Peyer's patch (tissue), 4 donors: ENCODE measurements at regions not wholly inside any gene's neighbourhood (a gene's known extent, or its start where the extent isn't known, plus 50 kb on each side); places are given as distances from the start of the nearest gene placed in this dataset.

Source experiments
- CTCF ChIP-seq, 6 experiments: fragments of 450-650 bp in 4 of 6; fragments of 200-600 bp in 2 of 6; sonication (generic) in 1 of 6; IDR thresholded peaks; one replicate each; pipeline ENCODE4 v1.5.1; 2017 to 2019; ENCODE audit warnings: antibody characterized with exemption in 6 of 6, mild to moderate bottlenecking in 3 of 6, moderate library complexity in 1 of 6
- POLR2A ChIP-seq, 2 donors: fragments of 450-650 bp; IDR thresholded peaks; one replicate each; pipeline ENCODE4 v1.5.1; 2017; ENCODE audit warnings: antibody characterized with exemption in 2 of 2, mild to moderate bottlenecking in 2 of 2, moderate library complexity in 2 of 2

DNA sequence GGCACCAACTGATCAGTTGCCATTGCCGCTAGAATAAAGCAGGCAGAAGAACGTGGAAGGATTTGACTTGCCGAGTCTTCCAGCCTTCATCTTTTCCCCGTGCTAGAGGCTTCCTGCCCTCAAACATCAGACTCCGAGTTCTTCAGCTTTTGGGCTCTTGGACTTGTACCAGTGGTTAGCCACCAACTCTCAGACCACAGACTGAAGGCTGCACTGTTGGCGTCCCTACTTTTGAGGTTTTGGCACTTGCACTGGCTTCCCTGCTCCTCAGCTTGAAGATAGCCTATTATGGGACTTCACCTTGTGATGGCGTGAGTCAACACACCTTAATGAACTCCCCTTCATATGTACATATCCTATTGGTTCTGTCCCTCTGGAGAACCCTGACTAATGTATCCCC is 57.3 kb upstream of the KCND2 start:
- no peak for TF ChIP-seq CTCF (IDR thresholded peaks at IDR 0.05)
- no peak for TF ChIP-seq POLR2A (IDR thresholded peaks at IDR 0.05)
